NOMO-1 treated with DMSO at 0.1 percent for 48 hours (cell line): ENCODE measurements at regions not wholly inside any gene's neighbourhood (a gene's known extent, or its start where the extent isn't known, plus 50 kb on each side); places are given as distances from the start of the nearest gene placed in this dataset.
"Not testable (repeated sequence)": the region's sequence is repeated elsewhere in the genome, so short reads cannot be mapped to it uniquely, and the experiment has no call there.

Experiments used
- DNase-seq: peaks from one replicate; lab custom pipeline; 2025; ENCODE audit not compliant: unreplicated experiment; lab: John Stamatoyannopoulos, UW

- DNase-seq = no peak
These were observed 102.7 kb upstream of the CARMIL1 start for GRCh38 chr6:25176466-25176865.

- peak; percentile 9 for DNase-seq
These were observed 101.6 kb upstream of the CARMIL1 start for GRCh38 chr6:25177500-25178028.

- DNase-seq = peak; percentile 23
These were observed 100.7 kb upstream of the CARMIL1 start for GRCh38 chr6:25178336-25179035.

GRCh38 chr6:25179051-25179778, 100.0 kb upstream of the CARMIL1 start:
- peak; percentile 92 for DNase-seq

- no peak for DNase-seq
These were observed 98.4 kb upstream of the CARMIL1 start for GRCh38 chr6:25180630-25181349.

- DNase-seq = no peak
These were observed 97.8 kb upstream of the CARMIL1 start for GRCh38 chr6:25181350-25181724.

- DNase-seq = no peak
These were observed 97.3 kb upstream of the CARMIL1 start for GRCh38 chr6:25181923-25182322.

GRCh38 chr6:25186919-25187318, 92.3 kb upstream of the CARMIL1 start:
- DNase-seq = no peak

GRCh38 chr6:25188232-25188631, 90.9 kb upstream of the CARMIL1 start:
- DNase-seq = no peak

GRCh38 chr6:25192590-25193459, 86.3 kb upstream of the CARMIL1 start:
- DNase-seq = no peak

- no peak for DNase-seq
These were observed 85.6 kb upstream of the CARMIL1 start for GRCh38 chr6:25193460-25194171.

- no peak for DNase-seq
These were observed 84.9 kb upstream of the CARMIL1 start for GRCh38 chr6:25194172-25194678.

- no peak for DNase-seq
These were observed 82.7 kb upstream of the CARMIL1 start for GRCh38 chr6:25196464-25196863.

- DNase-seq = no peak
These were observed 82.1 kb upstream of the CARMIL1 start for GRCh38 chr6:25197111-25197510.

GRCh38 chr6:25199544-25199943, 79.6 kb upstream of the CARMIL1 start:
- no peak for DNase-seq

- no peak for DNase-seq
These were observed 76.7 kb upstream of the CARMIL1 start for GRCh38 chr6:25202504-25202903.

GRCh38 chr6:25205629-25206028, 73.5 kb upstream of the CARMIL1 start:
- no peak for DNase-seq

- DNase-seq = not testable (repeated sequence)
These were observed 71.6 kb upstream of the CARMIL1 start for GRCh38 chr6:25207453-25208155.

- no peak for DNase-seq
These were observed 63.3 kb upstream of the CARMIL1 start for GRCh38 chr6:25215881-25216280.
